Stomach (tissue), 8 donors: ENCODE measurements at regions not wholly inside any gene's neighbourhood (a gene's known extent, or its start where the extent isn't known, plus 50 kb on each side); places are given as distances from the start of the nearest gene placed in this dataset.
A peak's percentile ranks its signal among the peaks of the same experiment; 100 is the strongest.

ENCODE experiments used
- DNase-seq, 2 donors: peaks; one replicate each; pipeline versions ENCODE4 v3.0.0 to v3.0.0-alpha.2; 2013 to 2019
- H3K27ac ChIP-seq, 5 donors: fragments of 200-600 bp in 4 of 5; sonication (generic) in 4 of 5; one replicate each; pipeline ENCODE4 v1.5.1; 2013 to 2019; ENCODE audit warnings: mild to moderate bottlenecking in 1 of 5, moderate library complexity in 1 of 5
- H3K27me3 ChIP-seq, 3 donors: fragments of 200-600 bp; sonication (generic); one replicate each; pipeline ENCODE4 v1.5.1; 2017 to 2019; ENCODE audit warnings: mixed run types in 1 of 3
- H3K36me3 ChIP-seq, 4 donors: fragments of 200-600 bp; sonication (generic); 1 replicate in 3 of 4; 2 replicates in 1 of 4; pipeline ENCODE4 v1.5.1; 2016 to 2019
- H3K4me1 ChIP-seq, 4 donors: fragments of 200-600 bp; sonication (generic); one replicate each; pipeline ENCODE4 v1.5.1; 2016 to 2019
- H3K4me3 ChIP-seq, 4 donors: fragments of 200-600 bp; sonication (generic) in 3 of 4; one replicate each; pipeline ENCODE4 v1.5.1; 2016 to 2019; ENCODE audit warnings: mild to moderate bottlenecking in 1 of 4
- H3K9me3 ChIP-seq, 4 donors: fragments of 200-600 bp; sonication (generic); one replicate each; pipeline ENCODE4 v1.5.1; 2016 to 2019
- EP300 ChIP-seq: sonication (generic); formaldehyde crosslinking; IDR thresholded peaks from one replicate; pipeline ENCODE4 v1.6.1; 2017; ENCODE audit warnings: antibody characterized with exemption
- POLR2A ChIP-seq, 4 donors: fragments of 450-650 bp; IDR thresholded peaks; one replicate each; pipeline ENCODE4 v1.6.1; 2016; ENCODE audit warnings: antibody characterized with exemption in 4 of 4, control low read depth in 2 of 4, mild to moderate bottlenecking in 1 of 4, moderate library complexity in 1 of 4
- POLR2AphosphoS5 ChIP-seq, 3 donors: sonication (generic); formaldehyde crosslinking; IDR thresholded peaks; one replicate each; pipeline ENCODE4 v1.6.1; 2016; ENCODE audit warnings: antibody characterized with exemption in 3 of 3
- WGBS, 5 donors: extraction: QIAGEN DNeasy Blood & Tissue Kit in 3 of 5; methylation state at CpG; one replicate each; pipeline versions ENCODE4 v1.1.5 to v1.1.7; 2013 to 2018; 5-methylcytosine and 5-hydroxymethylcytosine counted together
- intact Hi-C: fragments of 100-400 bp; cut with DNase I; formaldehyde crosslinking; loops from one replicate; pipeline ENCODE4 v1.15.1; 2023; ENCODE audit warnings: low total_unique reads
- TF ChIP-seq, protein P1 (sequence below), 7 experiments: fragments of 450-650 bp in 4 of 7; fragments of 200-600 bp in 3 of 7; sonication (generic) in 3 of 7; IDR thresholded peaks; one replicate each; pipeline ENCODE4 v1.5.1; 2016 to 2019; ENCODE audit warnings: antibody characterized with exemption in 7 of 7, control low read depth in 2 of 7, mild to moderate bottlenecking in 1 of 7
- donor health status: healthy with polysubstance abuse.
- donor health status: Bipolar disorder and iron deficiency.
- donor health status: healthy.

DNA sequence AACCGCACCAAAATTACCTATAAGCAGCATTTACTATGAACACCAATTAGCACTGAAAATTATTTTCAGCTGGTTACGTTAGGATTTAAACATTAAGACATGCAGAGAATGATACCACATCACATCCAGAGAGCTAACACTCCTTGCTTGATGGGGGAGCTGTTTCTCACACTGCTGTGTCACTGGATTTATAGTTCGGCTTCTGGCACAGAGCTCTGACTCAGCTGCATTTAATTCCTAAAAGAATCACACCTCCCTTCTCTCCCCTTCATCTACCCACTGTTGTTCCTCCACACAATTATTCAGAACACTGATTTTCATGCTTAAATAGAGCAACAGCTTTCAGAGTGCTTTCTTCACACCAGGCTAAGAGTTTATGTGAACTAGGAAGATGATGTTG lies 82.6 kb upstream of the SV2C start:
- TF ChIP-seq POLR2AphosphoS5 (IDR thresholded peaks at IDR 0.05): no peak
- 90 to 92% (median 91%) methylated on average over 3 of the region's 3 CpGs for WGBS, 5 donors
- peaks cover 0 to 16% (median 5%) of the 10 kb centered on the region in 4 donors for H3K9me3 ChIP-seq

DNA sequence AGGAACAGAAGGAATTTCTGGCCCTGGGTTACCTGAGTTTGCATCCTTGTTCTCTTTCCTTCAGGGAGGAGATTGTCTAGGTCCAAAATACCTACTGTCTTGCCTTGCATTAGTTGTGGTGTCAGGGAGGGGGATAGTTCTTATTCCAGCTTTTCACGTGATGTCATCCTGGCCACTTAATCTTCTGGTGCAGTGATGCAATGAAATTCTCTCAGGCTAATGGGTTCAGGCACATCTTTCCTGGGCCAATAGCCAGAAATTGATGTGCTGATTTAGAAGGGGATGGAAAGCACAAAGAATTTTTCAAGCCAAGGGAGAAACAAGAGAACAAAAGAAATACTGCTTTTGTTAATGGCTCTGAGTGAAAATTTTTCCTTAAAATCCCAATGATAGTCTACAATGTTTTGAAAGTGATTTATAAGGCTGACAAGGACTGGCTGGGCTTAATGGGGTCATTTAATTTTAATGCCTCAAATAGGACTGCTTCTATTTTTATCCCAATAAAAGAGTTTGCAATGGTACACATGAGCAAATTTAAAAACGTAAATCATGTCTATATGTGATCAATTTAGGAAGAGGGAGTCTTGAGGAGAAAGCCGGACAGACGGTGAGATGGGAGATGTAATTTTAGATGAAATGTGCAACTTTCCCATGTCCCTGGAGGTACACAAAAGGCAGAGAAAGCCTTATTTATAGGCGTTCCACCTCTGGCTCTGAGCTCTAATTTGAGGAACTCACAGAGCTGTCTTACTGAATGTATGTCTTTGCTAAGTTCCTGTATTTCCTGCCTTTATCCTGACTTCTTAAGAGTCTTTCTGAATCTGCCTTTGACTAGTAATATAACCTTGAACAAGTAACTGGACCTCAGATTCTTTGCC lies 89.3 kb upstream of the SV2C start:
- Histone ChIP-seq H3K4me1 (no peaks in the 10 kb centered on the region), H3K36me3 (no peaks in the 10 kb centered on the region), H3K27ac (no peak overlapping the region), H3K9me3 (peaks cover 0 to 2% (median 0%) of the 10 kb centered on the region in 4 donors), H3K4me3 (no peak overlapping the region), H3K27me3 (no peaks in the 10 kb centered on the region)
- DNase-seq: peak in 1 of 2 donors; percentile 17
- WGBS, 5 donors: 64 to 78% (median 72%) methylated on average over 5 of the region's 5 CpGs
- intact Hi-C loops: no loop called here
- TF ChIP-seq, protein P1, sequence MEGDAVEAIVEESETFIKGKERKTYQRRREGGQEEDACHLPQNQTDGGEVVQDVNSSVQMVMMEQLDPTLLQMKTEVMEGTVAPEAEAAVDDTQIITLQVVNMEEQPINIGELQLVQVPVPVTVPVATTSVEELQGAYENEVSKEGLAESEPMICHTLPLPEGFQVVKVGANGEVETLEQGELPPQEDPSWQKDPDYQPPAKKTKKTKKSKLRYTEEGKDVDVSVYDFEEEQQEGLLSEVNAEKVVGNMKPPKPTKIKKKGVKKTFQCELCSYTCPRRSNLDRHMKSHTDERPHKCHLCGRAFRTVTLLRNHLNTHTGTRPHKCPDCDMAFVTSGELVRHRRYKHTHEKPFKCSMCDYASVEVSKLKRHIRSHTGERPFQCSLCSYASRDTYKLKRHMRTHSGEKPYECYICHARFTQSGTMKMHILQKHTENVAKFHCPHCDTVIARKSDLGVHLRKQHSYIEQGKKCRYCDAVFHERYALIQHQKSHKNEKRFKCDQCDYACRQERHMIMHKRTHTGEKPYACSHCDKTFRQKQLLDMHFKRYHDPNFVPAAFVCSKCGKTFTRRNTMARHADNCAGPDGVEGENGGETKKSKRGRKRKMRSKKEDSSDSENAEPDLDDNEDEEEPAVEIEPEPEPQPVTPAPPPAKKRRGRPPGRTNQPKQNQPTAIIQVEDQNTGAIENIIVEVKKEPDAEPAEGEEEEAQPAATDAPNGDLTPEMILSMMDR (IDR thresholded peaks at IDR 0.05): no peak
- TF ChIP-seq POLR2AphosphoS5 (IDR thresholded peaks at IDR 0.05) (no peak), EP300 (no peak), POLR2A (IDR thresholded peaks at IDR 0.05) (no peak)

More for the DNA sequence above, 82.6 kb upstream of the SV2C start:
- H3K36me3 ChIP-seq: no peaks in the 10 kb centered on the region
- no peaks in the 10 kb centered on the region for H3K27me3 ChIP-seq
- no peak overlapping the region for H3K4me3 ChIP-seq
- intact Hi-C loops: no loop called here
- no peak overlapping the region for H3K27ac ChIP-seq
- H3K4me1 ChIP-seq: no peaks in the 10 kb centered on the region
- DNase-seq: no peak

DNA sequence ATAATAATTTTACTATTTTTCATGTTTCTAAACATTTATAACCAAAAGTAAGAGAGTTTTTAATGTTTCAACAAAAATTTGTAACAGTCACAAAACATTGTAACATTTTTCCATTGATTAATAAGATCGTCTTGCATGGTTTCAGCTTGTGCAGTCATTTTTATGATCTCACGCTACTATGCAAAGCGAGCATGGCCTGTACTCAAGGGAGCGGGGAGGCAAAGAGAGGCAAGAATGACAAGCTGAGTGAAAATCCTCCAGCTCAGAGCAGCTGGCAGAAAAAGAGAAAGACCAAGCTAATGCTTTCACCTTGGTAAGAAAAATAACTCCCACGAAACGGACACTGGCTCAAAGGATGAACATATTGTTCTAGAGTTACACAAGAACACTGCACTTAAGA lies 90.0 kb upstream of the SV2C start:
- H3K4me1 ChIP-seq: no peaks in the 10 kb centered on the region
- no peak overlapping the region for H3K4me3 ChIP-seq
- no peaks in the 10 kb centered on the region for H3K27me3 ChIP-seq
- no peaks in the 10 kb centered on the region for H3K36me3 ChIP-seq
- no peak overlapping the region for H3K27ac ChIP-seq
- no peaks in the 10 kb centered on the region for H3K9me3 ChIP-seq
- intact Hi-C loops: no loop called here
- no peak for DNase-seq
- TF ChIP-seq POLR2A (IDR thresholded peaks at IDR 0.05) (no peak), EP300 (no peak), POLR2AphosphoS5 (IDR thresholded peaks at IDR 0.05) (no peak)
- TF ChIP-seq, protein P1 (IDR thresholded peaks at IDR 0.05): no peak
- 80 to 90% (median 86%) methylated on average over 6 of the region's 6 CpGs for WGBS, 5 donors

DNA sequence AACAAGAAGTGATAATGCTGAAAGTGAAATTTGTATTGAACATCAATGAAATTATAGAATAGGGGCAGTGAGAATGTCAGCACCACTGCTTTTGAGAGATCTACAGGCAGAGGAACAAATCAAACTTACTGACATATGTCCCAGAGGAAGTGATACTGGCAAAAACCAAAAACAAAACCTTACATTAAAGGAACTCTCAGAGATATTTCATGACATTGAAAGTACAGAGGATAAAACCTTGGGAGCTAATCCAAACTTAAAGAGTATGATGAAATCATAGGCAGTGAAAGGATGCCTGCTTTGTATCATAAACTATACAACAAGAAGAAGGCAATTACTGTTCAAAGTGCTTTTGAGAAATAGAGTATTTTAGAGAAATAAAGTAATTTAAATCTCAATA lies 90.4 kb upstream of the SV2C start:
- H3K9me3 ChIP-seq: no peaks in the 10 kb centered on the region
- intact Hi-C loops: no loop called here
- no peaks in the 10 kb centered on the region for H3K36me3 ChIP-seq
- H3K4me3 ChIP-seq: no peak overlapping the region
- H3K27me3 ChIP-seq: no peaks in the 10 kb centered on the region
- H3K27ac ChIP-seq: no peak overlapping the region
- DNase-seq: peak in 1 of 2 donors; percentile 3
- TF ChIP-seq, protein P1 (IDR thresholded peaks at IDR 0.05): no peak
- TF ChIP-seq POLR2AphosphoS5 (IDR thresholded peaks at IDR 0.05) (no peak), POLR2A (IDR thresholded peaks at IDR 0.05) (no peak), EP300 (no peak)
- no peaks in the 10 kb centered on the region for H3K4me1 ChIP-seq

DNA sequence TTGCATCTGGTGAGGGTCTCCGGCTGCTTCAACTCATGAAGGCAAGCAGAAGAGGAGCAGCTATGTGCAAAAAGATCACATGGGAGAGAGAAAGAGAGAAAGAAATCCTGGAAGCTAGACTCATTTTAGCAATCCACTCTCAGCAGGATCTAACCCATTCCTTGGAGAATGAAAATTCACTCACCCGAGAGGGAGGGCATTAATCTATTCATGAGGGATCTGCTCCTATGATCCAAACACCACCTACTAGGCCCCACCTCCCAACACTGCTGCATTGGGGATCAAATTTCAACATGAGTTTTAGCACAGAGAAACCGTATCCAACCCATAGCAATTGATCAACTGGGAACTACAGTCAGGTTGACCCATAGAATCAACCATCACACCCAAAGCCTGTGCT lies 98.1 kb upstream of the SV2C start:
- Histone ChIP-seq H3K9me3 (no peaks in the 10 kb centered on the region), H3K27ac (no peak overlapping the region), H3K27me3 (no peaks in the 10 kb centered on the region), H3K36me3 (no peaks in the 10 kb centered on the region), H3K4me1 (no peaks in the 10 kb centered on the region), H3K4me3 (no peak overlapping the region)
- WGBS, 5 donors: 43 to 54% (median 49%) methylated on average over 3 of the region's 3 CpGs
- TF ChIP-seq POLR2A (IDR thresholded peaks at IDR 0.05): no peak
- TF ChIP-seq, protein P1 (IDR thresholded peaks at IDR 0.05): no peak
- no peak for TF ChIP-seq EP300
- no peak for TF ChIP-seq POLR2AphosphoS5 (IDR thresholded peaks at IDR 0.05)
- DNase-seq: no peak
- intact Hi-C loops: no loop called here
